HCT116 (cell line): ENCODE measurements at regions not wholly inside any gene's neighbourhood (a gene's known extent, or its start where the extent isn't known, plus 50 kb on each side); places are given as distances from the start of the nearest gene placed in this dataset.

ENCODE experiments used
- ATAC-seq: fragments of 200-7000 bp; cut with Tn5 transposase; 2 replicates; pipeline ENCODE4 v1.9.1; 2020; ENCODE audit warnings: mild to moderate bottlenecking, moderate library complexity
- BruUV-seq: library from RNA; stranded (reverse); fragments of 400-500 nt; replicated peaks from 2 replicates; lab custom pipeline; 2021; lab: Mats Ljungman, UMichigan
- CTCF ChIA-PET: fragments of 300-600 bp; sonication (Branson Sonifier 250); formaldehyde crosslinking; loops from one replicate; lab custom pipeline; 2021; ENCODE audit warnings: antibody characterized with exemption; lab: Charles Lee
- POLR2A ChIA-PET: fragments of 300-600, 350-600 bp; sonication (Branson Sonifier 250); formaldehyde crosslinking; loops from one replicate; lab custom pipeline; 2021; ENCODE audit warnings: antibody characterized with exemption; lab: Charles Lee
- RAD21 ChIA-PET, 2 experiments: fragments of 300-600 bp; sonication (Branson Sonifier 250); formaldehyde crosslinking; loops; one replicate each; lab custom pipeline; 2023; ENCODE audit warnings: low total read pairs in 2 of 2; ENCODE audit not compliant: uncharacterized antibody in 2 of 2, unreplicated experiment in 2 of 2, low non-redundant PET in 1 of 2; lab: Charles Lee
- DNase-seq: peaks from one replicate; pipeline ENCODE4 v3.0.0-alpha.2; 2010; ENCODE audit warnings: low read depth, low spot score
- H2AFZ ChIP-seq: fragments of 200-600 bp; shearing (Covaris generic), sonication (generic); 2 replicates; pipeline ENCODE4 v1.6.1; 2017; ENCODE audit warnings: low read depth, mixed run types, mixed read lengths, antibody characterized with exemption, low read length; ENCODE audit not compliant: poor library complexity, severe bottlenecking
- H3K27ac ChIP-seq: 2 replicates; pipeline ENCODE4 v1.5.1; 2012; ENCODE audit warnings: low read depth, low read length
- H3K27me3 ChIP-seq: fragments of 200-600 bp; sonication (generic); 2 replicates; pipeline ENCODE4 v1.6.1; 2016; ENCODE audit warnings: mixed run types, low read length, mixed read lengths; ENCODE audit not compliant: insufficient read depth
- H3K36me3 ChIP-seq, 2 experiments: fragments of 200-500 bp in 1 of 2; fragments of 200-600 bp in 1 of 2; sonication (Bioruptor generic) in 1 of 2; sonication (generic) in 1 of 2; 2 replicates each; pipeline versions ENCODE4 v1.5.1 to v1.6.1; 2014 to 2016; ENCODE audit warnings: low read length in 2 of 2, inconsistent platforms in 1 of 2, mixed read lengths in 1 of 2, mixed run types in 1 of 2; ENCODE audit not compliant: insufficient read depth in 2 of 2, control insufficient read depth in 1 of 2
- H3K4me1 ChIP-seq, 2 experiments: fragments of 200-600 bp in 1 of 2; sonication (generic) in 1 of 2; 2 replicates each; pipeline versions ENCODE4 v1.5.1 to v1.6.1; 2012 to 2017; ENCODE audit warnings: low read length in 2 of 2, inconsistent platforms in 1 of 2, mild to moderate bottlenecking in 1 of 2, mixed read lengths in 1 of 2, mixed run types in 1 of 2, moderate library complexity in 1 of 2; ENCODE audit not compliant: insufficient read depth in 2 of 2, control insufficient read depth in 1 of 2
- H3K4me2 ChIP-seq: fragments of 200-600 bp; sonication (generic); 2 replicates; pipeline ENCODE4 v1.6.1; 2017; ENCODE audit warnings: mixed run types, low read length, mixed read lengths
- H3K4me3 ChIP-seq, 2 experiments: fragments of 200-600 bp in 1 of 2; sonication (generic) in 1 of 2; replicated peaks in 1 of 2; 2 replicates each; pipeline ENCODE4 v1.5.1; 2011 to 2016; ENCODE audit warnings: low read length in 2 of 2, control low read depth in 1 of 2, low read depth in 1 of 2, mild to moderate bottlenecking in 1 of 2, mixed read lengths in 1 of 2, mixed run types in 1 of 2
- H3K79me2 ChIP-seq: fragments of 200-600 bp; sonication (generic); 2 replicates; pipeline ENCODE4 v1.6.1; 2017; ENCODE audit warnings: mild to moderate bottlenecking, mixed run types, low read length, moderate library complexity, mixed read lengths; ENCODE audit not compliant: insufficient read depth
- H3K9ac ChIP-seq: fragments of 200-600 bp; sonication (generic); 2 replicates; pipeline ENCODE4 v1.6.1; 2016; ENCODE audit warnings: low read length, mixed read lengths
- H3K9me2 ChIP-seq: fragments of 200-600 bp; sonication (generic), shearing (Covaris generic); 2 replicates; pipeline ENCODE4 v1.6.1; 2017; ENCODE audit warnings: mixed run types, mild to moderate bottlenecking, moderate library complexity; ENCODE audit not compliant: insufficient read depth
- H3K9me3 ChIP-seq, 2 experiments: fragments of 200-500 bp in 1 of 2; fragments of 200-600 bp in 1 of 2; sonication (Bioruptor generic) in 1 of 2; sonication (generic) in 1 of 2; 2 replicates each; pipeline ENCODE4 v1.6.1; 2014 to 2017; ENCODE audit warnings: low read length in 2 of 2, mixed read lengths in 2 of 2, inconsistent platforms in 1 of 2, low read depth in 1 of 2, mild to moderate bottlenecking in 1 of 2, mixed run types in 1 of 2, moderate library complexity in 1 of 2; ENCODE audit not compliant: control insufficient read depth in 1 of 2, insufficient read depth in 1 of 2
- H4K20me1 ChIP-seq: fragments of 200-600 bp; sonication (generic), shearing (Covaris generic); 2 replicates; pipeline ENCODE4 v1.6.1; 2017; ENCODE audit warnings: mixed run types, mild to moderate bottlenecking, moderate library complexity; ENCODE audit not compliant: insufficient read depth
- CEBPB ChIP-seq: IDR thresholded peaks from 2 replicates; pipeline ENCODE4 v1.6.1; 2012; ENCODE audit warnings: low read depth
- EGR1 ChIP-seq: IDR thresholded peaks from 2 replicates; pipeline ENCODE4 v1.6.1; 2012; ENCODE audit warnings: low read depth
- JUND ChIP-seq: IDR thresholded peaks from 2 replicates; pipeline ENCODE4 v1.6.1; 2012
- POLR2A ChIP-seq: IDR thresholded peaks from 2 replicates; pipeline ENCODE4 v1.7.0; 2011; ENCODE audit warnings: borderline replicate concordance; ENCODE audit not compliant: insufficient read depth, insufficient read length; ENCODE audit errors: extremely low read depth
- POLR2AphosphoS5 ChIP-seq: IDR thresholded peaks from 2 replicates; pipeline ENCODE4 v1.6.1; 2011; ENCODE audit warnings: mild to moderate bottlenecking, low read depth, low read length, moderate library complexity
- SIN3A ChIP-seq: IDR thresholded peaks from 2 replicates; pipeline ENCODE4 v1.6.1; 2012; ENCODE audit warnings: low read depth
- SP1 ChIP-seq: IDR thresholded peaks from 2 replicates; pipeline ENCODE4 v1.6.1; 2012; ENCODE audit warnings: low read depth
- SRF ChIP-seq: IDR thresholded peaks from 2 replicates; pipeline ENCODE4 v1.6.1; 2012; ENCODE audit warnings: low read depth
- TCF7L2 ChIP-seq: IDR thresholded peaks from 2 replicates; pipeline ENCODE4 v1.7.0; 2011; ENCODE audit warnings: borderline replicate concordance, inconsistent platforms; ENCODE audit not compliant: insufficient read depth, insufficient read length; ENCODE audit errors: extremely low read depth
- YY1 ChIP-seq: IDR thresholded peaks from 2 replicates; pipeline ENCODE4 v1.6.1; 2011; ENCODE audit warnings: low read length, low read depth, moderate library complexity, mild to moderate bottlenecking; ENCODE audit not compliant: insufficient replicate concordance; ENCODE audit errors: extremely low read depth
- intact Hi-C: fragments of 100-400 bp; cut with micrococcal nuclease; formaldehyde crosslinking; loops from 2 replicates; pipeline ENCODE4 v1.10.0; 2022
- TF ChIP-seq, protein P1 (sequence below), 3 experiments: fragments of 200-600 bp in 1 of 3; sonication (generic) in 1 of 3; IDR thresholded peaks in 2 of 3; conservative IDR thresholded peaks in 1 of 3; 2 replicates each; pipeline ENCODE4 v1.5.1; 2012 to 2017; ENCODE audit warnings: low read depth in 2 of 3, low read length in 2 of 3, antibody characterized with exemption in 1 of 3, borderline replicate concordance in 1 of 3, control low read depth in 1 of 3, mild to moderate bottlenecking in 1 of 3, mixed read lengths in 1 of 3, mixed run types in 1 of 3, moderate library complexity in 1 of 3; ENCODE audit not compliant: insufficient read depth in 1 of 3
- TF ChIP-seq, protein P2 (sequence below): IDR thresholded peaks from 2 replicates; pipeline ENCODE4 v1.6.1; 2012

DNA sequence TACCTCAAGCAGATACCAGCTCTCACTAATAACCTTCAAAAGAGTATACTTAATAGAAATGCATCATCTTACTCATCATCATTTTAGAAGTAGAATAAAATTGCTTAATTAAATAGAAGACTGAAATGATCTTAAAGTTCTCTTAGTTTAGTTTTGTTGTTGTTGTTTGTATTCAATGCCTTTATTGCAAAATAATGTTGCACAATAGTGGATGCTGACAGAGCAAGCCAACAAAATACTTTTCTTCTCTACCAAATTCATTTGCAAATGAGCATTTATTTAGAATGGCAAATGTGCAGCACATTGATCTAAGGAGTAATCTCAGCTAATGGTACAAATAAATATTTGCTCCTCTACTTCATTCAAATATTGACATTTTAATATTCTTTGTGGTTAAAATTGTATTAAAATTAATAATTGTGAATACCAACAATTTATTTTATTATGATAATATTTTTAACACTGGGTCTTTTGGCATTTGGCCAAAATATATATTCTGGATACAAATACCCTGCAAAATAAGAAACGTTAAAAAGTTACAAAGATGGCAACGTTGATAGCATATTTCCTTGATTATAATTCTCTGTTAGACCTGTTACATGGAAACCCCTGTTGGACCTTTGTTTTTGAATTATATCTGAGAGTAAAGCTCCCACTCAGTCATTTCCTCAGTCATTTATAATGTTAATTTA is 496.1 kb downstream of the RERGL start:
- Histone ChIP-seq H3K27ac (no peak overlapping the region), H3K4me1 (no peaks in the 10 kb centered on the region), H3K9me3 (no peaks in the 10 kb centered on the region), H3K27me3 (no peaks in the 10 kb centered on the region), H3K4me2 (no peak overlapping the region), H3K4me3 (no peak overlapping the region), H3K9ac (no peak overlapping the region), H4K20me1 (no peaks in the 10 kb centered on the region; the same call in 1 of the 2 replicates), H2AFZ (no peak overlapping the region), H3K79me2 (no peaks in the 10 kb centered on the region), H3K36me3 (no peaks in the 10 kb centered on the region), H3K9me2 (no peaks in the 10 kb centered on the region)
- ATAC-seq (no peak), DNase-seq (no peak)
- intact Hi-C loops: no loop called here
- RAD21 ChIA-PET: no interaction called here
- POLR2A ChIA-PET: no interaction called here
- CTCF ChIA-PET: no interaction called here
- BruUV-seq: no TSS peak
- no peak for TF ChIP-seq CEBPB
- no peak for TF ChIP-seq YY1
- TF ChIP-seq, protein P1, sequence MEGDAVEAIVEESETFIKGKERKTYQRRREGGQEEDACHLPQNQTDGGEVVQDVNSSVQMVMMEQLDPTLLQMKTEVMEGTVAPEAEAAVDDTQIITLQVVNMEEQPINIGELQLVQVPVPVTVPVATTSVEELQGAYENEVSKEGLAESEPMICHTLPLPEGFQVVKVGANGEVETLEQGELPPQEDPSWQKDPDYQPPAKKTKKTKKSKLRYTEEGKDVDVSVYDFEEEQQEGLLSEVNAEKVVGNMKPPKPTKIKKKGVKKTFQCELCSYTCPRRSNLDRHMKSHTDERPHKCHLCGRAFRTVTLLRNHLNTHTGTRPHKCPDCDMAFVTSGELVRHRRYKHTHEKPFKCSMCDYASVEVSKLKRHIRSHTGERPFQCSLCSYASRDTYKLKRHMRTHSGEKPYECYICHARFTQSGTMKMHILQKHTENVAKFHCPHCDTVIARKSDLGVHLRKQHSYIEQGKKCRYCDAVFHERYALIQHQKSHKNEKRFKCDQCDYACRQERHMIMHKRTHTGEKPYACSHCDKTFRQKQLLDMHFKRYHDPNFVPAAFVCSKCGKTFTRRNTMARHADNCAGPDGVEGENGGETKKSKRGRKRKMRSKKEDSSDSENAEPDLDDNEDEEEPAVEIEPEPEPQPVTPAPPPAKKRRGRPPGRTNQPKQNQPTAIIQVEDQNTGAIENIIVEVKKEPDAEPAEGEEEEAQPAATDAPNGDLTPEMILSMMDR (IDR thresholded peaks at IDR 0.05 in 2 of 3, conservative IDR thresholded peaks at IDR 0.05 in 1 of 3; ENCODE audit: borderline replicate concordance in 1 of 3, insufficient read depth in 1 of 3, low read depth in 2 of 3, low read length in 2 of 3): no peak
- TF ChIP-seq POLR2AphosphoS5: no peak
- no peak for TF ChIP-seq POLR2A
- no peak for TF ChIP-seq TCF7L2
- TF ChIP-seq SRF: no peak
- no peak for TF ChIP-seq JUND
- TF ChIP-seq SP1: no peak
- TF ChIP-seq, protein P2, sequence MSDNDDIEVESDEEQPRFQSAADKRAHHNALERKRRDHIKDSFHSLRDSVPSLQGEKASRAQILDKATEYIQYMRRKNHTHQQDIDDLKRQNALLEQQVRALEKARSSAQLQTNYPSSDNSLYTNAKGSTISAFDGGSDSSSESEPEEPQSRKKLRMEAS: no peak
- TF ChIP-seq EGR1: no peak
- no peak for TF ChIP-seq SIN3A
